Breast epithelium (tissue), 4 donors: ENCODE measurements at regions not wholly inside any gene's neighbourhood (a gene's known extent, or its start where the extent isn't known, plus 50 kb on each side); places are given as distances from the start of the nearest gene placed in this dataset.
"Not testable (repeated sequence)": the region's sequence is repeated elsewhere in the genome, so short reads cannot be mapped to it uniquely, and the experiment has no call there.

Experiments used
- DNase-seq, 2 donors: peaks; one replicate each; pipeline ENCODE4 v3.0.0-alpha.2; 2019; ENCODE audit warnings: low spot score in 2 of 2
- H3K27ac ChIP-seq, 2 donors: fragments of 200-600 bp; sonication (generic) in 1 of 2; one replicate each; pipeline ENCODE4 v1.5.1; 2016 to 2019; ENCODE audit warnings: mild to moderate bottlenecking in 1 of 2
- H3K27me3 ChIP-seq, 2 donors: fragments of 200-600 bp; sonication (generic) in 1 of 2; one replicate each; pipeline versions ENCODE4 v1.5.1 to v1.6.0; 2017 to 2019; ENCODE audit warnings: control low read depth in 1 of 2, mild to moderate bottlenecking in 1 of 2
- H3K36me3 ChIP-seq: fragments of 200-600 bp; one replicate; pipeline ENCODE4 v1.5.1; 2019
- H3K4me1 ChIP-seq, 2 donors: fragments of 200-600 bp; sonication (generic); one replicate each; pipeline ENCODE4 v1.5.1; 2016 to 2019; ENCODE audit warnings: control low read depth in 1 of 2
- H3K4me3 ChIP-seq, 3 donors: fragments of 200-600 bp; sonication (generic); 1 replicate in 2 of 3; 2 replicates in 1 of 3; pipeline ENCODE4 v1.5.1; 2016 to 2019; ENCODE audit warnings: mild to moderate bottlenecking in 3 of 3, moderate library complexity in 2 of 3
- H3K9me3 ChIP-seq, 2 donors: fragments of 200-600 bp; sonication (generic) in 1 of 2; one replicate each; pipeline ENCODE4 v1.5.1; 2016 to 2019; ENCODE audit warnings: control low read depth in 1 of 2
- CTCF ChIP-seq, 3 donors: fragments of 450-650 bp; IDR thresholded peaks; one replicate each; pipeline ENCODE4 v1.5.1; 2016 to 2017; ENCODE audit warnings: antibody characterized with exemption in 3 of 3, mild to moderate bottlenecking in 3 of 3, moderate library complexity in 3 of 3
- POLR2A ChIP-seq: fragments of 450-650 bp; IDR thresholded peaks from one replicate; pipeline ENCODE4 v1.6.1; 2016; ENCODE audit warnings: antibody characterized with exemption, mild to moderate bottlenecking, moderate library complexity
- POLR2AphosphoS5 ChIP-seq, 3 donors: sonication (generic); formaldehyde crosslinking; IDR thresholded peaks; one replicate each; pipeline ENCODE4 v1.6.1; 2017; ENCODE audit warnings: antibody characterized with exemption in 3 of 3
- intact Hi-C: fragments of 100-400 bp; cut with DNase I; formaldehyde crosslinking; loops from one replicate; pipeline ENCODE4 v1.15.1; 2023; ENCODE audit warnings: low total_unique reads

DNA sequence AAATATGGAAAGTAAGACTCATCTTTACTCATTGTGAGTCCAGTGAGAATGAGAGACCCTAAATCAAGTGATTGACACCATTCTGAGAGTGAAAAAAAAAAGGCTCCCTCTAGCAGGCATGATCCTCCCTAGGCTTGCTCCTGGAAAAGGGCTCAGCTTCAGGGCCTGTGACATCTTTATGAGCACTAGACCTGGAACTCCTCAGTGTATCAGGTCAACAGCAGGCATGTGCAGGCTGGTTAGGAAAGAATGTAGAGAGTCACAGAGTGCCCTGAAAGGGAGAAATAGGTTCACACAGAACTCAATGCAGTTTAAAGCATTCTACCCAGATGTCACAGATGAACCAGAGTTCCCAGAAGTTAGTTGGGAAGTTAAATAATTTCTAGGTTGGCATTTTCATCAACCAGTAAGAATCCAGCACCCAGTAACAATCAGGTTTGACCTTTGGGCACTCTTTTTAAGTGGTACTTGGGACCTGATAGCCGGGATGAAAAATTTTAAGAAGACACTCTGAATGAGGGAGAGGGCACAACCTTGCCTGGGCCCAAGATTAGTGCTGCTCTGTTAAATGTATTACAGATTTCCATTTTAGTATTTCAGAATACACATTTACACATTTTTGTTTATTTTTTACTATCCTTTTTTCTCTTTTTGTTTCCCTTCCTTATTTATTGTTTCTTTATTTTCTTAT lies 828.8 kb downstream of the C12orf50 start:
- peaks cover 0 to 18% of the 10 kb centered on the region in 2 donors for H3K9me3 ChIP-seq
- no peak overlapping the region for H3K4me3 ChIP-seq
- intact Hi-C loops: no loop called here
- DNase-seq: no peak
- TF ChIP-seq CTCF (IDR thresholded peaks at IDR 0.05) (no peak), POLR2A (no peak), POLR2AphosphoS5 (IDR thresholded peaks at IDR 0.05) (no peak)
- no peaks in the 10 kb centered on the region for H3K27me3 ChIP-seq
- H3K36me3 ChIP-seq: no peaks in the 10 kb centered on the region
- no peaks in the 10 kb centered on the region for H3K4me1 ChIP-seq
- no peak overlapping the region for H3K27ac ChIP-seq

DNA sequence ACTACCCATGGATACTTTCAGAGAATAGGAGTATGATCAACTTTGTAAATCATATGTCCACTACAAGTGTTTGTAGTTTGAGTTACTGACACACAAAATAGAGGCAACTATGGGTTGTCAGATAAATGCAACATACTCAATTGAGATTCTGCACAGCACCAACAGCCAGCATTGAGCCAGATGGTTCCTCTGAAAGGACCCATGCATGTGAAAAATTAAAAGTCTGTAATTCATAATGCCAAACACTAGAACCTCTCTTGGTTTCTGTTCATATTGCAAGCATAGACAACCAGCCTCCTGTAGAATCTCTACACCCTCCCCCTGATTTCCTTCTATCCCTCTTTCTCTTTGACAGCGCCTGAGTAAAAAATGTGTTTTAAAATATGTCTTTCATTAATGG lies 831.0 kb downstream of the C12orf50 start:
- TF ChIP-seq CTCF (IDR thresholded peaks at IDR 0.05): no peak
- no peak for TF ChIP-seq POLR2AphosphoS5 (IDR thresholded peaks at IDR 0.05)
- TF ChIP-seq POLR2A: no peak
- Histone ChIP-seq H3K4me1 (no peaks in the 10 kb centered on the region), H3K27me3 (no peaks in the 10 kb centered on the region), H3K27ac (no peak overlapping the region), H3K9me3 (peaks cover 0 to under 1% of the 10 kb centered on the region in 2 donors), H3K4me3 (no peak overlapping the region), H3K36me3 (no peaks in the 10 kb centered on the region)
- intact Hi-C loops: no loop called here
- DNase-seq: no peak

DNA sequence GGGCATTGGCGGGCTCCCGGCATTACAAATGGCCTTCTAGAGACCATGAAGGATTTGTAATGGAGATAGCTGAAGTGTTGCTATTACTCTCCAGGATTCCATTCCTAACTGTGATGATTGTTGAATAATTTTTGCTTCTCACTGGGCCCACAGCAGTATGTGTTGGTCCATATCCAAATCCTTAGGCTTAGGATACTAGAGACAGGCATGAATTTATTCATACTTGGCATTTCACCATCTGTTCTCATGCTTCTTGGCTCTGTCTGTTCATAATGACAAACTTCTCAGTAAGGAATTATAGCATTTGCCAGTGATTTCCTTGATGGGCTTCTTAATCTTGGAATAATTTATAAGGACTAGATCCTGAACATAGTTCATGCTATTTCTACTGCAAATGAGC lies 832.9 kb downstream of the C12orf50 start:
- Histone ChIP-seq H3K9me3 (no peaks in the 10 kb centered on the region), H3K27ac (no peak overlapping the region), H3K4me3 (no peak overlapping the region), H3K4me1 (no peaks in the 10 kb centered on the region), H3K36me3 (no peaks in the 10 kb centered on the region), H3K27me3 (no peaks in the 10 kb centered on the region)
- no peak for DNase-seq
- intact Hi-C loops: no loop called here
- TF ChIP-seq POLR2AphosphoS5 (IDR thresholded peaks at IDR 0.05): no peak
- no peak for TF ChIP-seq POLR2A
- TF ChIP-seq CTCF (IDR thresholded peaks at IDR 0.05): no peak

DNA sequence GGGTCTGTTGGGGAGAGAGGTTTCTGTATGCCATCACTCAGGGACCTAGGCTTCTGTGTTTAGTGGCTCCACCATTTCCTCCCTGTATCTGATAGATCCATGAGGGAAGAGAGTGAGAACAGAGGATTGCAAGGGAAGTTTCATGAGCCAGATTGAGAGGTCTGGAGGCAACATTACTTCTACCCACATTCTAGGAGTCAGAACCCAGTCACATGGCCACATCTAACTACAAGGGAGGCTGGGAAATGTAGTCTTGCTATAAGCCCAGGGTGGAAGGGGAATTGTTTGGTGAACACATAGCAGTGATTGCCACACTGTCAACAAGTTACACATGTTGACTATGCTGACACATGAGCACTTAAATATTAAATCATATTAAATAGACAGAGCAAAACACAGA lies 834.8 kb downstream of the C12orf50 start:
- DNase-seq, H3K4me3 ChIP-seq, intact Hi-C loops, H3K9me3 ChIP-seq, H3K27ac ChIP-seq, H3K4me1 ChIP-seq, H3K36me3 ChIP-seq, H3K27me3 ChIP-seq: not testable (repeated sequence)

GRCh38 chr12:87185367-87185766 lies 843.8 kb downstream of the C12orf50 start:
- intact Hi-C loops: no loop called here
- Histone ChIP-seq H3K4me1 (no peaks in the 10 kb centered on the region), H3K27me3 (no peaks in the 10 kb centered on the region), H3K4me3 (no peak overlapping the region), H3K9me3 (no peaks in the 10 kb centered on the region), H3K27ac (no peak overlapping the region), H3K36me3 (no peaks in the 10 kb centered on the region)
- TF ChIP-seq POLR2AphosphoS5 (IDR thresholded peaks at IDR 0.05) (no peak), POLR2A (no peak), CTCF (IDR thresholded peaks at IDR 0.05) (no peak)
- DNase-seq: no peak
